PC-3 (cell line): ENCODE measurements at regions not wholly inside any gene's neighbourhood (a gene's known extent, or its start where the extent isn't known, plus 50 kb on each side); places are given as distances from the start of the nearest gene placed in this dataset.

Experiments used
- ATAC-seq: fragments of 200-7000 bp; cut with Tn5 transposase; 2 replicates; pipeline ENCODE4 v1.9.1; 2020; ENCODE audit warnings: mild to moderate bottlenecking, moderate library complexity
- BruUV-seq: library from RNA; stranded (reverse); fragments of 400-500 nt; replicated peaks from 2 replicates; lab custom pipeline; 2021; lab: Mats Ljungman, UMichigan
- CTCF ChIA-PET: fragments of 300-600 bp; sonication (Branson Sonifier 250); formaldehyde crosslinking; loops from one replicate; lab custom pipeline; 2022; ENCODE audit warnings: antibody characterized with exemption; lab: Charles Lee
- POLR2A ChIA-PET: fragments of 300-600 bp; sonication (Branson Sonifier 250); formaldehyde crosslinking; loops from one replicate; lab custom pipeline; 2022; ENCODE audit warnings: antibody characterized with exemption; ENCODE audit not compliant: unreplicated experiment; lab: Charles Lee
- DNase-seq: peaks from one replicate; pipeline ENCODE4 v3.0.0-alpha.2; 2015
- H2AFZ ChIP-seq: fragments of 300-600 bp; sonication (generic); 2 replicates; pipeline ENCODE4 v1.6.0; 2016; ENCODE audit warnings: antibody characterized with exemption, low read length
- H3F3A ChIP-seq: fragments of 300-600 bp; sonication (generic); one replicate; pipeline ENCODE4 v1.6.0; 2017; ENCODE audit warnings: antibody characterized with exemption, low read length, control low read depth, mild to moderate bottlenecking; ENCODE audit not compliant: unreplicated experiment
- H3K27ac ChIP-seq: fragments of 300-600 bp; sonication (generic); 2 replicates; pipeline ENCODE4 v1.5.1; 2016; ENCODE audit warnings: mild to moderate bottlenecking, low read length
- H3K27me3 ChIP-seq: fragments of 300-600 bp; sonication (generic); 2 replicates; pipeline ENCODE4 v1.6.1; 2016; ENCODE audit warnings: low read length, mixed read lengths
- H3K36me3 ChIP-seq: fragments of 300-600 bp; sonication (generic); 2 replicates; pipeline ENCODE4 v1.6.1; 2016; ENCODE audit warnings: low read depth, mixed run types, low read length, mixed read lengths
- H3K4me1 ChIP-seq: fragments of 300-600 bp; sonication (generic); 2 replicates; pipeline ENCODE4 v1.5.1; 2016; ENCODE audit warnings: low read length; ENCODE audit not compliant: insufficient read depth
- H3K4me2 ChIP-seq: fragments of 300-600 bp; sonication (generic); 2 replicates; pipeline ENCODE4 v1.6.0; 2016; ENCODE audit warnings: low read length
- H3K4me3 ChIP-seq: fragments of 300-600 bp; sonication (generic); 2 replicates; pipeline ENCODE4 v1.5.1; 2016; ENCODE audit warnings: mild to moderate bottlenecking, low read length, mixed read lengths
- H3K79me2 ChIP-seq: fragments of 300-600 bp; sonication (generic); 2 replicates; pipeline ENCODE4 v1.6.1; 2017; ENCODE audit warnings: low read length, mixed read lengths
- H3K9ac ChIP-seq: fragments of 300-600 bp; sonication (generic); 2 replicates; pipeline ENCODE4 v1.6.0; 2016; ENCODE audit warnings: mild to moderate bottlenecking, low read length
- H3K9me2 ChIP-seq: fragments of 300-600 bp; sonication (generic); replicated peaks from 2 replicates; pipeline ENCODE4 v1.6.1; 2016; ENCODE audit warnings: mixed run types, low read length, mixed read lengths
- H3K9me3 ChIP-seq: fragments of 300-600 bp; sonication (generic); 2 replicates; pipeline ENCODE4 v1.6.1; 2016; ENCODE audit warnings: low read length, mixed read lengths
- H4K20me1 ChIP-seq: fragments of 300-600 bp; sonication (generic); 2 replicates; pipeline ENCODE4 v1.6.1; 2016; ENCODE audit warnings: low read length, mixed read lengths
- CTCF ChIP-seq: fragments of 300-600 bp; sonication (generic); conservative IDR thresholded peaks from 2 replicates; pipeline ENCODE4 v1.5.1; 2017; ENCODE audit warnings: antibody characterized with exemption, low read depth, mild to moderate bottlenecking, low read length
- EZH2 ChIP-seq: fragments of 300-600 bp; sonication (generic); IDR thresholded peaks from one replicate; pipeline ENCODE4 v1.6.1; 2017; ENCODE audit warnings: antibody characterized with exemption, mild to moderate bottlenecking, low read length; ENCODE audit not compliant: unreplicated experiment
- EZH2phosphoT487 ChIP-seq: fragments of 300-600 bp; sonication (generic); IDR thresholded peaks from 2 replicates; pipeline ENCODE4 v1.6.1; 2018; ENCODE audit warnings: mild to moderate bottlenecking, antibody characterized with exemption, low read length, borderline replicate concordance
- intact Hi-C: fragments of 100-400 bp; cut with micrococcal nuclease; formaldehyde crosslinking; loops from 2 replicates; pipeline ENCODE4 v1.9.0; 2023

GRCh38 chr4:124807421-124807820, 94.9 kb upstream of the ANKRD50 start:
- ATAC-seq (no peak), DNase-seq (no peak)
- no peak overlapping the region for H3K4me3 ChIP-seq
- POLR2A ChIA-PET: no interaction called here
- no peaks in the 10 kb centered on the region for H3F3A ChIP-seq
- CTCF ChIA-PET: no interaction called here
- H4K20me1 ChIP-seq: no peaks in the 10 kb centered on the region
- H3K9ac ChIP-seq: no peak overlapping the region
- H3K4me1 ChIP-seq: peaks cover 8% of the 10 kb centered on the region; the same call in 1 of the 2 replicates
- H3K9me2 ChIP-seq: no peaks in the 10 kb centered on the region
- no peak overlapping the region for H3K27ac ChIP-seq
- BruUV-seq: no TSS peak
- no peaks in the 10 kb centered on the region for H3K36me3 ChIP-seq
- no peaks in the 10 kb centered on the region for H3K27me3 ChIP-seq
- H3K79me2 ChIP-seq: no peaks in the 10 kb centered on the region
- no peaks in the 10 kb centered on the region for H3K9me3 ChIP-seq
- H2AFZ ChIP-seq: no peak overlapping the region
- intact Hi-C loops: no loop called here
- no peak overlapping the region for H3K4me2 ChIP-seq
- no peak for TF ChIP-seq EZH2
- TF ChIP-seq CTCF: no peak
- TF ChIP-seq EZH2phosphoT487: no peak

- no peak for TF ChIP-seq EZH2phosphoT487
- no peak for TF ChIP-seq EZH2
- TF ChIP-seq CTCF: no peak
- Histone ChIP-seq H3K27ac (no peak overlapping the region), H3K27me3 (no peaks in the 10 kb centered on the region), H3K4me2 (no peak overlapping the region), H3K36me3 (no peaks in the 10 kb centered on the region), H3K9me2 (no peaks in the 10 kb centered on the region), H3K79me2 (no peaks in the 10 kb centered on the region), H3K9ac (no peak overlapping the region), H3K4me1 (peaks cover 8% of the 10 kb centered on the region; the same call in 1 of the 2 replicates), H4K20me1 (no peaks in the 10 kb centered on the region), H3K4me3 (no peak overlapping the region), H3K9me3 (no peaks in the 10 kb centered on the region), H3F3A (no peaks in the 10 kb centered on the region), H2AFZ (no peak overlapping the region)
- ATAC-seq (no peak), DNase-seq (no peak)
- ChIA-PET POLR2A (no interaction called here), CTCF (no interaction called here)
- intact Hi-C loops: no loop called here
- BruUV-seq: no TSS peak
Observed at GRCh38 chr4:124806403-124806802, 93.9 kb upstream of the ANKRD50 start.

GRCh38 chr4:124804584-124804983, 92.1 kb upstream of the ANKRD50 start:
- no peak for ATAC-seq
- intact Hi-C loops: no loop called here
- Histone ChIP-seq H3K27ac (no peak overlapping the region), H3K9me2 (no peaks in the 10 kb centered on the region), H3F3A (no peaks in the 10 kb centered on the region), H3K36me3 (no peaks in the 10 kb centered on the region), H3K27me3 (no peaks in the 10 kb centered on the region), H3K9me3 (no peaks in the 10 kb centered on the region), H3K9ac (no peak overlapping the region), H4K20me1 (no peaks in the 10 kb centered on the region), H3K4me1 (peaks cover 8% of the 10 kb centered on the region; the same call in 1 of the 2 replicates), H2AFZ (no peak overlapping the region), H3K4me2 (no peak overlapping the region), H3K79me2 (no peaks in the 10 kb centered on the region), H3K4me3 (no peak overlapping the region)
- TF ChIP-seq EZH2 (no peak), CTCF (no peak), EZH2phosphoT487 (no peak)
- ChIA-PET CTCF (no interaction called here), POLR2A (no interaction called here)
- BruUV-seq: no TSS peak
- no peak for DNase-seq
